SH-SY5Y (cell line): ENCODE measurements at regions not wholly inside any gene's neighbourhood (a gene's known extent, or its start where the extent isn't known, plus 50 kb on each side); places are given as distances from the start of the nearest gene placed in this dataset.

Experiments
- GATA2 ChIP-seq: IDR thresholded peaks from 2 replicates; pipeline ENCODE4 v1.6.1; 2011; ENCODE audit warnings: mild to moderate bottlenecking, low read depth, low read length
- GATA3 ChIP-seq: IDR thresholded peaks from 2 replicates; pipeline ENCODE4 v1.6.1; 2011; ENCODE audit warnings: low read depth, mild to moderate bottlenecking, low read length, moderate library complexity

DNA sequence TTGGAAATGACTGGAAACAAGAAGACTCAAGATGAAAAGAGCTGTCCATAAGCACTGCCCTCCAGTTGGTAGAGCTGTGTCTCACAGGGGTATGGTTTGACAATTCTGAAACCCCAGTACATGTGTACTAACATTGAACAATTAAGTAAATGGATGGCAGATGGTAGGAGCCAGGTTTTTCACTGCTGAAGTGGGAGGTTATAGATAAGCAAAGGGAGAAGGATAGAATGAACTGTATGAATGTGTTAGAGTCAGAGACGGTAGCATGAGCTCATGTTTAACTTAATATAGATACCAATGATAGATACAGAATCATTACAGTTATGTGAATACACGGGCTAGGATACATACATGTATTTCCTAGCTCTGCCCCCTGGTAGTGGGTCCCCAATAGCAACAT is 95.0 kb upstream of the SIRPA start:
- TF ChIP-seq GATA2 (no peak), GATA3 (no peak)
